GM12878 (cell line): ENCODE measurements at regions not wholly inside any gene's neighbourhood (a gene's known extent, or its start where the extent isn't known, plus 50 kb on each side); places are given as distances from the start of the nearest gene placed in this dataset.

Experiments
- ATAC-seq: fragments of 200-7000 bp; cut with Tn5 transposase; 3 replicates; pipeline ENCODE4 v1.9.1; 2020; ENCODE audit warnings: mild to moderate bottlenecking, moderate library complexity
- BruUV-seq: library from RNA; stranded (reverse); fragments of 400-500 nt; replicated peaks from 2 replicates; lab custom pipeline; 2021; lab: Mats Ljungman, UMichigan
- CTCF ChIA-PET: fragments of 300-600 bp; sonication (Branson Sonifier 250); formaldehyde crosslinking; extraction: SDS; loops from one replicate; lab custom pipeline; 2021; ENCODE audit warnings: inconsistent platforms; lab: Yijun Ruan, JAX
- POLR2A ChIA-PET: fragments of 350-600 bp; formaldehyde crosslinking; extraction: SDS; loops from one replicate; lab custom pipeline; 2021; ENCODE audit warnings: inconsistent platforms; lab: Charles Lee
- RAD21 ChIA-PET: fragments of 300-600 bp; sonication (Branson Sonifier 250); formaldehyde crosslinking; loops from one replicate; lab custom pipeline; 2023; ENCODE audit warnings: antibody characterized with exemption; ENCODE audit not compliant: unreplicated experiment; lab: Charles Lee
- SMC1A ChIA-PET: fragments of 300-600 bp; sonication (Branson Sonifier 250); formaldehyde crosslinking; loops from one replicate; lab custom pipeline; 2023; ENCODE audit not compliant: unreplicated experiment, uncharacterized antibody; lab: Charles Lee
- DNase-seq: peaks from one replicate; pipeline ENCODE4 v3.0.0-alpha.2; 2011; ENCODE audit warnings: low read depth, low spot score
- FAIRE-seq: peaks from 3 replicates; lab custom pipeline; 2011; peaks lifted over from hg19 to GRCh38; lab: Jason Lieb, UNC
- H2AFZ ChIP-seq: 2 replicates; pipeline ENCODE4 v1.6.0; 2011; ENCODE audit warnings: low read depth, low read length, control low read depth; ENCODE audit not compliant: control insufficient read depth
- H3K27ac ChIP-seq: 2 replicates; pipeline ENCODE4 v1.5.1; 2011; ENCODE audit warnings: control low read depth; ENCODE audit not compliant: control insufficient read depth, insufficient read depth
- H3K27me3 ChIP-seq, 2 experiments: replicated peaks in 1 of 2; 2 replicates each; pipeline versions ENCODE4 v1.6.0 to v1.6.1; 2011; ENCODE audit warnings: low read length in 1 of 2; ENCODE audit not compliant: control insufficient read depth in 2 of 2, insufficient read depth in 2 of 2
- H3K36me3 ChIP-seq, 2 experiments: 2 replicates each; pipeline ENCODE4 v1.5.1; 2011; ENCODE audit warnings: low read length in 1 of 2; ENCODE audit not compliant: control insufficient read depth in 2 of 2, insufficient read depth in 2 of 2
- H3K4me1 ChIP-seq: 2 replicates; pipeline ENCODE4 v1.6.1; 2011; ENCODE audit warnings: mild to moderate bottlenecking, low read length, moderate library complexity, mixed read lengths; ENCODE audit not compliant: control insufficient read depth, insufficient read depth
- H3K4me2 ChIP-seq: 2 replicates; pipeline ENCODE4 v1.6.0; 2011; ENCODE audit warnings: control low read depth; ENCODE audit not compliant: control insufficient read depth, insufficient read depth
- H3K4me3 ChIP-seq: fragments of 200-600 bp; sonication (generic); 2 replicates; pipeline ENCODE4 v1.5.1; 2016
- H3K79me2 ChIP-seq: 2 replicates; pipeline ENCODE4 v1.6.0; 2011; ENCODE audit warnings: low read length; ENCODE audit not compliant: control insufficient read depth, insufficient read depth
- H3K9ac ChIP-seq: 2 replicates; pipeline ENCODE4 v1.8.0; 2011; ENCODE audit warnings: low read length, control low read depth, mixed read lengths; ENCODE audit not compliant: control insufficient read depth, insufficient read depth
- H3K9me3 ChIP-seq: replicated peaks from 3 replicates; pipeline ENCODE4 v1.5.1; 2011; ENCODE audit warnings: mild to moderate bottlenecking, low read length; ENCODE audit not compliant: control insufficient read depth, insufficient read depth
- H4K20me1 ChIP-seq: 2 replicates; pipeline ENCODE4 v1.6.0; 2011; ENCODE audit not compliant: control insufficient read depth, insufficient read depth
- CBX5 ChIP-seq: sonication (generic); IDR thresholded peaks from 2 replicates; pipeline ENCODE4 v1.6.1; 2016; ENCODE audit warnings: low read depth, moderate library complexity, mild to moderate bottlenecking, inconsistent platforms
- EP300 ChIP-seq, 2 experiments: fragments of 150-350 bp in 1 of 2; IDR thresholded peaks; 2 replicates each; pipeline ENCODE4 v1.6.1; 2011 to 2012; ENCODE audit warnings: low read depth in 2 of 2, low read length in 2 of 2, borderline replicate concordance in 1 of 2, improper control_type of control experiment in 1 of 2, inconsistent platforms in 1 of 2; ENCODE audit not compliant: control insufficient read depth in 1 of 2
- ETV6 ChIP-seq, 2 experiments: fragments of 450-650 bp in 1 of 2; IDR thresholded peaks in 1 of 2; conservative IDR thresholded peaks in 1 of 2; 2 replicates each; pipeline ENCODE4 v1.6.1; 2014; ENCODE audit warnings: antibody characterized with exemption in 1 of 2, borderline replicate concordance in 1 of 2, low read depth in 1 of 2, mild to moderate bottlenecking in 1 of 2, moderate library complexity in 1 of 2
- GATAD2B ChIP-seq: fragments of 450-650 bp; conservative IDR thresholded peaks from 2 replicates; pipeline ENCODE4 v1.6.1; 2017; ENCODE audit warnings: low read depth, mild to moderate bottlenecking, moderate library complexity
- LARP7 ChIP-seq: fragments of 450-650 bp; IDR thresholded peaks from 2 replicates; pipeline ENCODE4 v1.6.1; 2017; ENCODE audit warnings: mild to moderate bottlenecking
- MXI1 ChIP-seq: fragments of 150-350 bp; IDR thresholded peaks from 2 replicates; pipeline ENCODE4 v1.6.1; 2011; ENCODE audit warnings: low read depth, mild to moderate bottlenecking, inconsistent platforms, low read length, improper control_type of control experiment
- PAX5 ChIP-seq: IDR thresholded peaks from 2 replicates; pipeline ENCODE4 v1.6.1; 2011; ENCODE audit warnings: low read depth, low read length, borderline replicate concordance
- POLR2A ChIP-seq: IDR thresholded peaks from 2 replicates; pipeline ENCODE4 v1.6.1; 2011; ENCODE audit warnings: low read depth, mild to moderate bottlenecking, low read length
- POLR2AphosphoS5 ChIP-seq: IDR thresholded peaks from 2 replicates; pipeline ENCODE4 v1.6.1; 2011; ENCODE audit warnings: mild to moderate bottlenecking, low read length, inconsistent platforms
- SMAD5 ChIP-seq: IDR thresholded peaks from 2 replicates; pipeline ENCODE4 v1.6.1; 2016; ENCODE audit warnings: antibody characterized with exemption, low read depth
- TCF12 ChIP-seq: IDR thresholded peaks from 2 replicates; pipeline ENCODE4 v1.6.1; 2011; ENCODE audit warnings: low read depth, mild to moderate bottlenecking, low read length
- ZZZ3 ChIP-seq: IDR thresholded peaks from 2 replicates; pipeline ENCODE4 v1.6.1; 2011; ENCODE audit warnings: low read depth; ENCODE audit not compliant: control insufficient read depth, insufficient read length
- WGBS: methylation state at CpG from one replicate; pipeline ENCODE4 v1.1.6; 2016; ENCODE audit warnings: low lambda C conversion rate; ENCODE audit not compliant: insufficient replicate concordance, insufficient coverage; ENCODE audit errors: missing lambda C conversion rate; 5-methylcytosine and 5-hydroxymethylcytosine counted together
- in situ Hi-C: fragments of 300-500 bp; cut with MboI; formaldehyde crosslinking; loops from 9 replicates; pipeline ENCODE4 v1.14.3; 2018; ENCODE audit warnings: mixed read lengths
- intact Hi-C: fragments of 100-400 bp; cut with micrococcal nuclease; formaldehyde crosslinking; loops from one replicate; pipeline ENCODE4 v1.14.2; 2022; ENCODE audit not compliant: unreplicated experiment

GRCh38 chr5:156043351-156043750, 283.6 kb upstream of the SGCD start:
- DNase-seq (no peak), FAIRE-seq (no peak), ATAC-seq (no peak)
- ChIA-PET RAD21 (no interaction called here), SMC1A (no interaction called here), POLR2A (no interaction called here), CTCF (no interaction called here)
- no peak overlapping the region for H3K4me2 ChIP-seq
- no TSS peak for BruUV-seq
- intact Hi-C loops (no loop called here), in situ Hi-C loops (no loop called here)
- H3K9ac ChIP-seq = no peak overlapping the region
- H4K20me1 ChIP-seq = no peaks in the 10 kb centered on the region
- H3K36me3 ChIP-seq = no peaks in the 10 kb centered on the region
- no peak overlapping the region for H2AFZ ChIP-seq
- H3K27me3 ChIP-seq = no peaks in the 10 kb centered on the region
- H3K9me3 ChIP-seq = no peaks in the 10 kb centered on the region
- H3K27ac ChIP-seq = no peak overlapping the region
- no peak overlapping the region for H3K4me3 ChIP-seq
- no peaks in the 10 kb centered on the region for H3K79me2 ChIP-seq
- H3K4me1 ChIP-seq = no peaks in the 10 kb centered on the region
- TF ChIP-seq CBX5 = no peak
- no peak for TF ChIP-seq ETV6 (conservative IDR thresholded peaks at IDR 0.05 in 1 of 2, IDR thresholded peaks at IDR 0.05 in 1 of 2; ENCODE audit: borderline replicate concordance in 1 of 2, low read depth in 1 of 2)
- no peak for TF ChIP-seq TCF12
- TF ChIP-seq EP300 (IDR thresholded peaks at IDR 0.05; ENCODE audit: borderline replicate concordance in 1 of 2, control insufficient read depth in 1 of 2, low read depth in 2 of 2, low read length in 2 of 2) = no peak
- TF ChIP-seq POLR2A = no peak
- no peak for TF ChIP-seq GATAD2B
- TF ChIP-seq LARP7 = no peak
- no peak for TF ChIP-seq ZZZ3
- no peak for TF ChIP-seq MXI1
- TF ChIP-seq SMAD5 = no peak

- ChIA-PET POLR2A (interaction anchor here (0.6 kb wide), 1 partner anchor 19 kb away, joined by 3 read pairs; no protein-coding TSS in a partner anchor), CTCF (interaction anchor here (0.6 kb wide), 2 partner anchors 118 to 321 kb away, joined by 3 read pairs; no protein-coding TSS in a partner anchor), RAD21 (no interaction called here), SMC1A (no interaction called here)
- Histone ChIP-seq H3K79me2 (no peaks in the 10 kb centered on the region), H3K4me1 (no peaks in the 10 kb centered on the region), H3K4me3 (no peak overlapping the region), H3K27me3 (no peaks in the 10 kb centered on the region), H3K27ac (no peak overlapping the region), H3K9me3 (no peaks in the 10 kb centered on the region), H2AFZ (no peak overlapping the region), H4K20me1 (no peaks in the 10 kb centered on the region), H3K4me2 (no peak overlapping the region), H3K36me3 (no peaks in the 10 kb centered on the region), H3K9ac (no peak overlapping the region)
- ATAC-seq (no peak), DNase-seq (no peak), FAIRE-seq (no peak)
- TF ChIP-seq PAX5 (no peak), POLR2AphosphoS5 (no peak), TCF12 (no peak)
- in situ Hi-C loops = no loop called here
- intact Hi-C loops = no loop called here
- WGBS = 31% methylated on average over 3 of the region's 3 CpGs
- BruUV-seq = no TSS peak
Measured at GRCh38 chr5:156051972-156052371, 275.0 kb upstream of the SGCD start.
